ENCODE measurements at regions not wholly inside any gene's neighbourhood (a gene's known extent, or its start where the extent isn't known, plus 50 kb on each side); places are given as distances from the start of the nearest gene placed in this dataset.

GRCh38 chr1:91161166-91161565 lies 139.3 kb upstream of the ZNF644 start:
- Histone ChIP-seq H3K4me3 (no peak overlapping the region), H3K9me3 (no peaks in the 10 kb centered on the region), H3K36me3 (no peaks in the 10 kb centered on the region), H3K27me3 (no peaks in the 10 kb centered on the region), H3K4me1 (no peaks in the 10 kb centered on the region), H3K27ac (no peak overlapping the region)
- intact Hi-C loops (cut with DNase I; ENCODE audit: low total_unique reads) = no loop called here
- 71 to 87% (median 81%) methylated on average over 7 to 9 of the region's 9 CpGs for WGBS, 5 donors
- DNase-seq = no peak
- TF ChIP-seq POLR2A (IDR thresholded peaks at IDR 0.05) (no peak), EP300 (IDR thresholded peaks at IDR 0.05) (no peak)

GRCh38 chr1:91160363-91161075 lies 138.7 kb upstream of the ZNF644 start:
- 84 to 90% (median 87%) methylated on average over 14 of the region's 14 CpGs for WGBS, 5 donors

GRCh38 chr1:91153341-91153740 lies 131.5 kb upstream of the ZNF644 start:
- H3K27ac ChIP-seq = no peak overlapping the region
- TF ChIP-seq POLR2AphosphoS5 (IDR thresholded peaks at IDR 0.05) (no peak), EP300 (IDR thresholded peaks at IDR 0.05) (no peak), CTCF (IDR thresholded peaks at IDR 0.05) (no peak)
- H3K4me1 ChIP-seq = no peaks in the 10 kb centered on the region
- 86 to 97% (median 94%) methylated on average over 1 of the region's 1 CpG for WGBS, 5 donors
- H3K4me3 ChIP-seq = no peak overlapping the region
- no peaks in the 10 kb centered on the region for H3K9me3 ChIP-seq
- intact Hi-C loops (cut with DNase I; ENCODE audit: low total_unique reads) = no loop called here
- DNase-seq = no peak
- peaks cover 0 to 5% (median 0%) of the 10 kb centered on the region in 3 donors for H3K27me3 ChIP-seq
- no peaks in the 10 kb centered on the region for H3K36me3 ChIP-seq

More at GRCh38 chr1:91160363-91161075, 138.7 kb upstream of the ZNF644 start:
- Histone ChIP-seq H3K4me1 (no peaks in the 10 kb centered on the region), H3K4me3 (no peak overlapping the region), H3K27ac (no peak overlapping the region), H3K27me3 (no peaks in the 10 kb centered on the region), H3K36me3 (no peaks in the 10 kb centered on the region), H3K9me3 (no peaks in the 10 kb centered on the region)
- DNase-seq = no peak
- intact Hi-C loops (cut with DNase I; ENCODE audit: low total_unique reads) = no loop called here
- TF ChIP-seq CTCF (IDR thresholded peaks at IDR 0.05) (no peak), POLR2AphosphoS5 (IDR thresholded peaks at IDR 0.05) (no peak), EP300 (IDR thresholded peaks at IDR 0.05) (no peak), POLR2A (IDR thresholded peaks at IDR 0.05) (no peak)

DNA sequence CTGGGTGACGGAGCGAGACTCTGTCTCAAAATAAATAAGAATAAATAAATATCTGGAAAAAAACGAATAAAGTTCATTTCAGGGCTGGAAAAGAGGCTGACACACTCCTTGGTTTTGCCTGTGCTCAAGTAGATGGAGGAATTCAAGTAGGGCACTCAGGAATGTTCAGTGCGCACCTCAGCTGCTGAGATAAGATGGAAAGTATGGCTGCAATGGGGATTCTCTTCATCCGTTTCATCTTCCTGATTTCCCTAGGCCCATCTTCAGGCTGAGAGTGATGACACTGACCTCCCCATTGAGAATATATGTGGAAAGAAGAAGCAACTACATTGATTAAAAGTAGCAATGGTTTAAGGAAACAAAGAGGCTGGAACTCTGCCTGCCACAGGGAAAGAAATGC lies 130.5 kb upstream of the ZNF644 start:
- Histone ChIP-seq H3K27me3 (peaks cover 0 to 5% (median 0%) of the 10 kb centered on the region in 3 donors), H3K9me3 (no peaks in the 10 kb centered on the region), H3K36me3 (no peaks in the 10 kb centered on the region), H3K27ac (no peak overlapping the region), H3K4me1 (no peaks in the 10 kb centered on the region), H3K4me3 (no peak overlapping the region)
- intact Hi-C loops (cut with DNase I; ENCODE audit: low total_unique reads) = no loop called here
- WGBS, 5 donors = 75 to 88% (median 83%) methylated on average over 5 of the region's 5 CpGs
- DNase-seq = no peak
- TF ChIP-seq POLR2A (IDR thresholded peaks at IDR 0.05) (no peak), EP300 (IDR thresholded peaks at IDR 0.05) (no peak), POLR2AphosphoS5 (IDR thresholded peaks at IDR 0.05) (no peak), CTCF (IDR thresholded peaks at IDR 0.05) (no peak)

- WGBS, 5 donors = 67 to 86% (median 72%) methylated on average over 1 of the region's 1 CpG
- intact Hi-C loops (cut with DNase I; ENCODE audit: low total_unique reads) = no loop called here
Observed at GRCh38 chr1:91151702-91152101, 129.9 kb upstream of the ZNF644 start.

More at GRCh38 chr1:91151702-91152101, 129.9 kb upstream of the ZNF644 start:
- peaks cover 0 to 5% (median 0%) of the 10 kb centered on the region in 3 donors for H3K27me3 ChIP-seq
- no peak overlapping the region for H3K4me3 ChIP-seq
- H3K4me1 ChIP-seq = no peaks in the 10 kb centered on the region
- H3K27ac ChIP-seq = no peak overlapping the region
- H3K36me3 ChIP-seq = no peaks in the 10 kb centered on the region
- DNase-seq = no peak
- no peak for TF ChIP-seq EP300 (IDR thresholded peaks at IDR 0.05)
- no peak for TF ChIP-seq POLR2A (IDR thresholded peaks at IDR 0.05)
- no peak for TF ChIP-seq POLR2AphosphoS5 (IDR thresholded peaks at IDR 0.05)
- TF ChIP-seq CTCF (IDR thresholded peaks at IDR 0.05) = no peak
- H3K9me3 ChIP-seq = no peaks in the 10 kb centered on the region
